SKM-1 treated with dmso at 0.1 percent for 144 hours (cell line): ENCODE measurements at regions not wholly inside any gene's neighbourhood (a gene's known extent, or its start where the extent isn't known, plus 50 kb on each side); places are given as distances from the start of the nearest gene placed in this dataset.

Experiments
- DNase-seq: peaks from one replicate; lab custom pipeline; 2025; ENCODE audit not compliant: unreplicated experiment; lab: John Stamatoyannopoulos, UW

- no peak for DNase-seq
These were observed 439.3 kb downstream of the USP25 start for GRCh38 chr21:16169102-16169511.

GRCh38 chr21:16169779-16170178 is 440.0 kb downstream of the USP25 start:
- no peak for DNase-seq

- DNase-seq: no peak
These were observed 446.8 kb downstream of the USP25 start for GRCh38 chr21:16176570-16176969.

GRCh38 chr21:16177532-16177931 is 447.8 kb downstream of the USP25 start:
- DNase-seq: no peak

GRCh38 chr21:16179773-16180172 is 450.0 kb downstream of the USP25 start:
- DNase-seq: no peak

GRCh38 chr21:16180614-16181013 is 450.8 kb downstream of the USP25 start:
- DNase-seq: no peak

- DNase-seq: no peak
These were observed 451.2 kb downstream of the USP25 start for GRCh38 chr21:16181018-16181417.

GRCh38 chr21:16185766-16186165 is 456.0 kb downstream of the USP25 start:
- no peak for DNase-seq

GRCh38 chr21:16186742-16187141 is 457.0 kb downstream of the USP25 start:
- DNase-seq: no peak

- DNase-seq: no peak
These were observed 458.0 kb downstream of the USP25 start for GRCh38 chr21:16187603-16188301.

- no peak for DNase-seq
These were observed 463.1 kb downstream of the USP25 start for GRCh38 chr21:16192902-16193301.

GRCh38 chr21:16193496-16194094 is 463.8 kb downstream of the USP25 start:
- no peak for DNase-seq

GRCh38 chr21:16194095-16194787 is 464.5 kb downstream of the USP25 start:
- peak; percentile 96 for DNase-seq

- DNase-seq: no peak
These were observed 465.2 kb downstream of the USP25 start for GRCh38 chr21:16194788-16195537.

GRCh38 chr21:16195538-16195910 is 465.7 kb downstream of the USP25 start:
- DNase-seq: peak; percentile 46

- no peak for DNase-seq
These were observed 466.2 kb downstream of the USP25 start for GRCh38 chr21:16196001-16196400.

GRCh38 chr21:16198546-16198945 is 468.8 kb downstream of the USP25 start:
- DNase-seq: no peak

GRCh38 chr21:16199539-16199938 is 469.8 kb downstream of the USP25 start:
- no peak for DNase-seq

- no peak for DNase-seq
These were observed 471.9 kb downstream of the USP25 start for GRCh38 chr21:16201718-16202117.

GRCh38 chr21:16205527-16205926 is 475.7 kb downstream of the USP25 start:
- no peak for DNase-seq
